HUDEP-2 (cell line): ENCODE measurements at regions not wholly inside any gene's neighbourhood (a gene's known extent, or its start where the extent isn't known, plus 50 kb on each side); places are given as distances from the start of the nearest gene placed in this dataset.
"Not testable (repeated sequence)": the region's sequence is repeated elsewhere in the genome, so short reads cannot be mapped to it uniquely, and the experiment has no call there.

Experiments used
- DNase-seq, 76 experiments: peaks; one replicate each; lab custom pipeline; 2025; ENCODE audit not compliant: unreplicated experiment in 76 of 76; lab: John Stamatoyannopoulos, UW

DNA sequence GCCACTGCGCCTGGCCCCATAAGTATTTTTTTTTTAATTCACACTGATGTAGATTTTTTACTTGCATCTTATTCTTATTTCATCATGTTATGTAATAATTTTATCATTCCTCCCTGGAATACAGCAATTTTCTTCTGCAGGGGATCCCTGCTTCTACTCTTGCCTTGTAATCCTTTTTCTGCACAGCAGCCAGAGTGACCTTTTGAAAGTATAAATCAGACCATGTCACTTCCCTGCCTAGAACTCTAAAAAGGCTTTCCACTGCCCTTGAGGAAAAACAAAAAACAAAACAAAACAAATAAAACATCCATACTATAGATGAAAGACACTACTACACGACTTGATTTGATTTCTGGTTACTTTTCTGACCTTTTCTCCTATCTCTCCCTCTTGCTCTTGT lies 1334.7 kb downstream of the REEP3 start:
- DNase-seq = no peak

DNA sequence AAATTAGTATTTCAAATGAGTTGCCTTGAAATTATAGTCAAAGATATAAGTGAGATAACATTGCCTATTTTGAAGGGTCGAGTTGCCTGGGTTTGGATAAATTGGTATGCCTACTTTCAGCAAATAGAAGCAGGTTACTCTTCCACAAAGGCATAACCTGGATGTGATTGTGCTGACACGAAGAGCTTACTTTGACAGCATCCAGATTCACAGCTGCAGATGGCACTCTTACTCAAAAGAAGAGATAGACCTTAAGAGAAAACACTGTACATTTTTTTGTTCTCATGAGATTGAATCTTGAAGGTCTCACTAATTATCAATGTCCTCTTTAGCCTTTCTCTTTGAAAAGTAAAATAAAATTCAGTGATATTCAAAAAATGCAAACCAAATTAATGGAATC lies 1338.7 kb downstream of the REEP3 start:
- DNase-seq = peak in 1 of 76 experiments; percentile 1

DNA sequence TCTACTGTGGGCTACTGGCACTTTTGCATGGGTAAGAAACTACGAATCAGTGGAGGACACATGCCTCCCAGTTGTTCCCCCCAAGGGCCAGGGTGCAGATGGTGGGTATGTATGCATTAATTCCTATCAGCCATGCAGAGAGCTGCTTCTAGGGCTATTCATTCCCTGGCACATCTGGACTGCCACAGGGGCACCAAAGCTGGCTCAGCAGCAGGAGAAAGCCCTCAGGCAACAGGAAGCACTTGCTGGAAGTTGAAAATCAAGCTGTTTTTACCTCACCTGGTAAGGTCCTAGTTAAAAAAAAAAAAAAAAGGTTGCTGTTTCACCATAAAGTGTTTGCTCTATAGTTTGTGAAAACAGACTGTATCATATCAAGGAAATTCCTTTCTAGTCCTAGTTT lies 1342.6 kb downstream of the REEP3 start:
- DNase-seq = no peak

DNA sequence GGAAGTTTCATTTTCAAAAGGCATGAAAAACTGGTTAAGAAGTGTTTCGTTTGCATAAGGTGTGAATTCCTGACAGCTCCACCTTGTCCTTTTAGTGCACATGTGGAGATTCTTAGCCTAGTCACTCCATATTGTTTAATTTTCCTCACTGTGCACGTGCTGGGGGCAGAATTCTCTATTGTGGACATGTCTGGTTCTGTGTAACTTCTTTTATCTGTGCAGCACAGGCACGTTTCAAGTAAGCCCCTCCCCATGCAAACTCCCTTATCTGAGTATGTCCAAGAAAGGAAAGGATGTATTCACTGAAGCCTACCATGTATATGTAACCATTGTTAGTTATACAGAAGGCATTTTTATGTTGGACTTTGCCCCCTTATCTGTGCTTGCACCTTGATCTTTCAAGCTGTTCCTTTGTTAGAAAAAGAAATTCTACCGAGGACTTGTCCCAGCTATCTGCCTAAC lies 1346.3 kb downstream of the REEP3 start:
- DNase-seq = peak in 73 of 76 experiments; percentile 9 to 97 (median 66)

DNA sequence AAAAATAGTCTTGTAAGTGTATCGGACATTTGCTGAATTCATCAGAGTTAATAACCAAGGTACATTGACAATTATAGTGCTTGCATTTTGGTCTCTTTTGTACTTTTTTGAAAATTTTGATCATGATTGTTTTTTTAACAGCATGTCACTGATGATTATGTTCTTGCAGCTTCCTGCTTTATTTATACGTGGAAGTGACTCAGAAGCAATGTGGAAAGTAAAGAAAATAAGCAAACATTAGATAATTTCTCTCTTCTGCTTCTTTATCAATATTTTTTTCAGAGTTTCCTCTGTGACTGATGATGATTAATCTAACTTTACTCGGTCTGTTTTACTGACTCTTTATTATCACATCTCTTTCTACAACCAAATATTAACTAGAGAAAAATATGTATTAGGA lies 1351.9 kb downstream of the REEP3 start:
- no peak for DNase-seq

DNA sequence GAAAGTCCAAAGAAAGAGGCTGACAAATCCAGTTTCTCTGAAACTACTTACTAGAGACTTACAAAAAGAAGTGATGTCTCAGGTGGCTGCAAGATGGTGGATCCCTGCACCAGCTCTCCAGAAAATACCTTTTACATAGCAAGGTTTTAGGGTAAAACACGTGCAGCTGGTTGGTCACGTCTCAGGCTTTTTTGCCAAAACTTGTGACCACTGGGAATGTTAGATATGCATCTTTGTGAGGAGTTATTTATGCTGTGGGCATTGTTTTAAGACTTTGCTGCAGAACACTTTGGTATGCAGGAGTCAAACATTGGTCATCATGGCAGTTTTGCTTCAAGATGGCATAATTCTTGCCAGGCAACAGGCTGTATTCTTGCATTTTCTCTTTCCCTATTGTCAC lies 1352.8 kb downstream of the REEP3 start:
- DNase-seq = no peak

DNA sequence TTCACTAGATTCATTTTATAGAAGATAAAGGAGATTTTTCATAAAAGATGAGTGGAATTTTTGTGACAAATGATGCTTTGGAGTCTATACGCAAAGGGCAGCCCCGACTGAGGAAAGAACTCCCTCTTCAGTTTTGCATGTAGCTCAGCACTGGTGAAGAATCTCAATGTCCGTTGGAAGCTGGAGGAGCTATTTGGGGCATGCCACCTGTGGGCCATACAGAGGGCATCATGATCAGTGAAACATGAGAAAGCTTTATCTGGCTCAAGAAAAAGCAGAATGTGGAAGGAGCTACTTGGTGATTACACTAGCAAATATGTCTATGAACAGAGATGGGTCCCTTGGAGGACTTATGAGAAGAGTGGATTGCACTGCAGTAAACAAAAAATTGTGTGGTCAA lies 1359.3 kb downstream of the REEP3 start:
- no peak for DNase-seq

DNA sequence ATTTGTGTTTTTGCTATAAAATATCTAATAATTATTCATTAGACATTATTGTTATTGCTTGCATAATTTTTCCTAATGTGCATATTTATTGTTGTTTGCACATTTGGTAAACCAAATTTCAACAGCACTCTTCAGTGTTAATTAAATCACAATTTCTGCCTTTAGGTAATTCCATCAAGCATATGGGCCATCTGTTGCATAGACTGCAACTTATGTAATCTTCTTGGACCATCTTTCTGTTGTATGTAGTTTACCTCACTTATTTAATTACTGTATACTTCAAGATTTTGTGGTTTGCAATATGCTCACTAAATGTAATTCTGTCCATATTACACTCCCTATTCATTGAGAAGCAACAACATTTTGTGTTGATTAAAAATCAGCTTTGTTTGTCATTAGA lies 1360.1 kb downstream of the REEP3 start:
- DNase-seq = no peak

DNA sequence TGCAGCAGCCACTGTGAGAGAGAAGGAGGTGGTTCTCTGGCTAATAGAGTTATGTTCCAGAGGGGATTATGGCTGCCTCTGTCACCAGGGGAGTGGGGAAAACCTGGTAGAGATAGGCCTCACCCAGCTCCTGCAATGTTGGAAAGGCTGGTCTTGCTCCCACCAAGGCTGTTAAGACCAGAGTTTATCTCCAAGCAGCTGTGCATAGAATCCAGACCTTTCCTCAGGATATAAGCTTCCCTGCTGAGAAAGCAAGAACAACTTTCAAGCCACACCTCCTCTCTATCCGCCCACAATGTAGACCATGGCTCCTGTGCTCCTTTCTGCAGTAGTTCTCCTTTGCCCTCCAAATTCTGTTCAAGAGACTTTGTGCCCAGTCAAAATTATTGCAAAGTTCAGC lies 1375.4 kb downstream of the REEP3 start:
- DNase-seq = no peak

DNA sequence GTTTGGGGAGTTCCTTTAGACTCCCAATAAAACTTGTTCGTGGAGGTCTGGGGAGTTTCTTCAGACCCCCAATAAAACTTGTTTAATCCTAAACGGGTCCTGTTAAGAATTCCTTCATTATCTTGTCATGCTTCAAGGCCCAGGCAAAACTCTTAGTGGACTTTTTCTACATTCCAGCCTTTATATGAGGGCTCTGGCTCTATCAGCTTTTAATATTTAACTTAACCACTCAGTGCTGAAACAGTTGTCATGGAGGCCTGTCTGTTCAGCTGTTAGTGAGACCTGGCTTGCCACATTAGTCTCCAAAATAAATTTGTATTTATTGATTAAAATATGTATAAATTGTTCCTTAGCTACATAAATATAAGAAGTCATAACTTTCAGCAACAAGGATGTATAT lies 1385.1 kb downstream of the REEP3 start:
- DNase-seq = not testable (repeated sequence)

DNA sequence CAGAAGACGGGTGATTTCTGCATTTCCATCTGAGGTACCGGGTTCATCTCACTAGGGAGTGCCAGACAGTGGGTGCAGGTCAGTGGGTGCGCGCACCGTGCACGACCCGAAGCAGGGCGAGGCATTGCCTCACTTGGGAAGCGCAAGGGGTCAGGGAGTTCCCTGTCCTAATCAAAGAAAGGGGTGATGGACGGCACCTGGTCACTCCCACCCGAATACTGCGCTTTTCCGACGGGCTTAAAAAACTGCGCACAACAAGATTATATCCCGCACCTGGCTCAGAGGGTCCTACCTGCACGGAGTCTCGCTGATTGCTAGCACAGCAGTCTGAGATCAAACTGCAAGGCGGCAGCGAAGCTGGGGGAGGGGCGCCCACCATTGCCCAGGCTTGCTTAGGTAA lies 1403.1 kb downstream of the REEP3 start:
- not testable (repeated sequence) for DNase-seq

DNA sequence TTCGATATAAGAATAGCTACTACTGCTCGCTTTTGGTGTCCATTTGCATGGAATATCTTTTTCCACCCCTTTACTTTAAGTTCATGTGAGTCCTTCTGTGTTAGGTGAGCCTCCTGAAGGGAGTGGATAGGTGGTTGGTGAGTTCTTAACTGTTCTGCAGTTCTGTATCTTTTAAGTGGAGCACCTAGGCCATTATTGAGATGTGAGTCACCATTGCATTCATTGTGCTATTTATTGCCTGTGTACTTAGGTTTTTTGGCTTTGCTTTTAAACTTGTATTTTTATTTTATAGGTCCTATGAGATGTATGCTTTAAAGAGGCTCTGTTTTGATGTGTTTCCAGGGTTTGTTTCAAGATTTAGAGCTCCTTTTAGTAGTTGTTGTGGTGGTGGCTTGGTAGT lies 1430.8 kb downstream of the REEP3 start:
- no peak for DNase-seq

DNA sequence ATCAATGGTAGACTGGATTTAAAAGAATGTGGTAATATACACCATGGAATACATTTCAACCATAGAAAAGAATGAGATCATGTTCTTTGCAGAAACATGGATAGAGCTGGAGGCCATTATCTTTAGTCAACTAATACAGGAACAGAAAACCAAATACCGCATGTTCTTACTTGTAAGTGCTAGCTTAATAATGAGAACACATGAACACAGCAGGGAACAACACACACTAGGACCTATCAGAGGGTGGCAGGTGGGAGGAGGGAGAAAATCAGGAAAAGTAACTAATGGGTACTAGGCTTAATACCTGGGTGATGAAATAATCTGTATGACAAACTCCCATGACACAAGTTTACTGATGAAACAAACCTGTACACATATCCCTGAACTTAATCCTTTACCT lies 1435.2 kb downstream of the REEP3 start:
- DNase-seq = no peak

DNA sequence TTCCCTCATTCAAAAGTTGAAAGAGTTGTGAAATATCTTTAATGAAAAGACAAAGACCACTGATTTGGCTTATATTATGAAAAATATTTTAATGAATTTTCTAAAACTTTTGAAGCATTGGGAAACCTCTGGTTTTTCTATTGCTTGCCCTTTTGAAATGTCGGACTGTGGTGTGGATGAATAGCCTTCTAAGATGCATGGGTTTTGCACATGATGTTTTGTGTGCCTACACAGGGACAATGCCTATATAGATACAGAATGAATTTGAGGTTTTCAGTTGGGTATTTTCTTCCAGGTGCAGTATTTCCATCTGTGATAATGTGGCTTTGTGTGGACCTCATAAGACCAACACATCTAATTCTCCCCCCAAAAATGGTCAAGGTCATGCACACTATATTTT lies 1437.9 kb downstream of the REEP3 start:
- DNase-seq = no peak

DNA sequence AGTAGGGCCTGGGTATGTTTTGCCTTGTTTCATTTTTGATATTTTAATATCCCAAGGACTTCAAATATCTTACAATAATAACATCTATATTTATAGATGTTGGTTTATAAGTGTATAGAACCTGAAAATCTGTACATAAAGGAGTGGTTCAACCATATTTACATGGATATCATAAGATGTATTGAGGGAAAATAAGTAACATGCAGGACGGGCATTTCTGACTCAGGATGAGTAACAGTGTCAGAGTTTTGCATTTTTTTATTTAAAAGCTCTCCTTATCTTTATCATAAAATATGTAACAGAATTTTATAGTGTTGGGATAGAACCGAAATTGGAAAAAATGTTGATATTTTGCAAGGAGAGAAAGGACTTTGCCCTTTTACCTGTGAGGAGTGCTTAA lies 1438.7 kb downstream of the REEP3 start:
- no peak for DNase-seq

DNA sequence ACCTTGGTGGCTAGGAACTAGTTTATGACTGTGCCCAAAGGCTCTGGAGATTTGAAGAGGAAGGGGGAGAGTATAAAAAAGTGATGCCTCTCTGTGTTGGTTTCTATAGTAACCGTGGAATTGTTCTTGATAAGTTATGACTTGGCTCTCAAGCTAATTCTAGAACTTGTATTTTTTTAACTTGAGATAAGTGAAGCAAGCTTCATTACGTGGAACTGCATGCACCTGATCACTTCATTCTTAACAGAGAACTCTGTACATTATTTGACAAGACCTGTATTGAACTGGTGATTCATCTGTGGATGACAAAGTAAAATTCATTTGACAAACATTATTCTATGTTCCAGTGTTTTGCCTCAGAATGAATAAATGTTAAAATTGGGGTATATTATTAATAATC lies 1452.2 kb downstream of the REEP3 start:
- DNase-seq = no peak

DNA sequence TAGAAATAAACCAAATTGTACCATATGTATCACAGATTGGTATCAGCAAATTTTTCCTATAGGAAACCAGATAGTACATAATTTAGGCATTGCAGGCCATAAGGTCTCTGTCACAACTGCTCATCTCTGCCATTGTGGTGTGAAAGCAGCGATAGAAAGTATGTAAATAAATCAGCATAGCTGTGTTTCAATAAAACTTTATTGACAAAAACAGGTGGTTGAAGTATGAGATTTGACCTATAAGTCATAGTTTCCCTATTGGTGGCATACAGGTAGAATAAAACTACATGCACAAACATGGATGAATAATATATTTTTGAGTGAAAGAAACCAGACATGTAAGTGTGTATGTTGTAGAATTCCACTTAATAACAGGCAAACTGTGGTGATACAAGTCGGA lies 1454.9 kb downstream of the REEP3 start:
- no peak for DNase-seq

DNA sequence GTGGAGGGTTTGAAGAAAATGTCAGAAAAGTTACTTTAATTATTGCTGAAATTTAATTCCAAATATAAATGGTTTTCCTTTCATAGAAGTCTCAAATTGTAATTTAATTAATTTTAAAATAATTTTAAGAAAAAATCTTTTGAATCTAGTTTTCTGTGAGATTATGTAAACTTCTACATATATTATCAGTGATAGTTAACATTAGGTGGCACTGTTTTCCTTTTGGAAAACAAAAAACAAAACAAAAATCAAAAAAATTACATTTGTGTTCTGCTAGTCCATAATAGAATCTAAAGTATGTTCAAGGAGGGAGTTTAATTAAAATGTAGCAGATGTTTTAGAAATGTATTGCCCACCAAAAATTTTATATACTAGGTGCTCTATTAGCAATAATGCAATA lies 1456.7 kb downstream of the REEP3 start:
- DNase-seq = no peak

DNA sequence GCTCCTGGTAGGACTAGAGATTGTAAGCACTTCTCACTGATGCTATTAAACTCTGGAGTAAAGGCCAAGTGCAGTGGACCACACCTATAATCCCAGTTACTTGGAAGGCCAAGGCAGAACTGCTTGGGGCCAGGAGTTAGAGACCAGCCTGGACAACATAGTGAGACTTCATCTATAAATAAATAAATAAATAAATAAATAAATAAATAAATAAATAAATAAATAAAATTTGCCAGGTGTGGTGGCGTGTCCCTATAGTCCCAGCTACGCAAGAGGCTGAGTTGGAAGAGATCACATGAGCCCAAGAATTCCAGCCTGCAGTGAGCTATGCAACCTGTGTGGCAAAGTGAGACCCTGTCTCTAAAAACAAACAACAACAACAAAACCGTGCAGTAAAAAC lies 1475.7 kb downstream of the REEP3 start:
- no peak for DNase-seq

DNA sequence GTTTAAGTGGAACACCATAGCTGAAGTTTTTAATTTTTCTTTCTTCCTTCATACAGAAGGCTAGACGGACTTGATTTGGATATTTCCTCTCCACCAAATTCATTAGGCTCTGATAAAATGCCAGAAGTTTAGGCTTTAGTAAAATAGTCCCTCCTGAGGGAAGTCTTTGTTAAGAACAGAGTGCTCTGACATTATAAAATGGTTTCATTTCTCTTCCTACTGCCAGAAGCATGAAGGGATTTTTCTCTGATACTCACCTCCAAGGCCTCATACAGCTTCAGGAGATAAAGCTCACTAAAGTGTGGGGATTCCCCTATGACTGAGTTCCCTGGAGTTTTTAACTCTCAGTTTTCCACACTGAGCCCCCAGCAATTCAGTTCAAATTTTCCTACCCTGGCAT lies 1489.6 kb downstream of the REEP3 start:
- DNase-seq = no peak

DNA sequence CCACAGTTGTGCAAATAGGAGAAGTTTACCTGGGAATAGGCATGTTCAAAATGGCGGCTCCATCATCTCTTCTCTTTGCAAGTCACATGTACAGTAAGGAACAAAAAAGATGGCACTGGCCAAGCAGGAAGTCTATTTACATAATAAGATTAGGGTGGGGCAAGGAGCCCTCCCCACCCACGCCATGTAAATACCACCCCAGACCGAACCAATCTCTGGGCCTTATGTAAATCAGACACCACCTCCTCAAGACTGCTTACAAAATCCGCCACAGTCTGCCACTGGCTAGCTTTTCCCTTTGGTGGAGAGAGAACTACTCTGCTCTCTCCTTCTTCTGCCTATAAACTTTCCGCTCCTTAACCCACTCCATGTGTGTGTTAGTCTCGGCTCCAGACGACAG lies 1496.3 kb downstream of the REEP3 start:
- no peak for DNase-seq

DNA sequence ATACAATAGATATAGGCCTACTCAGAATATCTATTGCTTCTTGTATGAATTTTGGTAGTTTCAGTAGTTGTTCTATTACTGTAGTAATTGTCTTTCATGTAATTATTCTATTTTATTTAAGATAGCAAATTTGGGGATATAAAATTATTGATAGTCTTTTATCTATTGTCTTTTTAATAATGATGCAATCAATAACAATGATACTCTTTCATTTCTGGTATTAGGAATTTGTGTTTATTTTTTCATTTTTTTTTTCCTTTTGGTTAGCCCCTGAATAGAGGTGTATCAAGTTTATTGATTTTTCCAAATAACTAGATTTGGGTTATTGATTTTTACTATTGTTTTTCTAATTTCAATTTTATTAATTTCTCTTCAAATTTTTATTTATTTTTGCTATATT lies 1503.7 kb downstream of the REEP3 start:
- DNase-seq = no peak

DNA sequence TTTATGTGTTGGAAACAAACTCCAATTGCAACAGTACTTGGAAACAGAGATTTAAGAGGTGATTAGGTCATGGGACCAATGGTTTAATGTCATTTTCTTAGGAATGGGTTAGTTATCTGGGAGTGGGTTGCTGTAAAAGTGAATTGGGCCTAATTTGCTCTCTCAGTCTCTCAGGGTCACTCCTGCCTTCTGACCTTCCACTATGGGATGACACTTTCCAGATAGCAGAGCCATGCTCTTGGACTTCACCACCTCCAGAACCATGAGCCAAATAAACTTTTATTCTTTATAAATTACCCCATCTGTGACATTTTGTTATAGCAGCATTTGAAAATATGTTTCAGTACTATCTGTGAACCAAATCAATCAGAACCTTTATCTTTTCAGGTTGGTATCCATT lies 1509.1 kb downstream of the REEP3 start:
- no peak for DNase-seq
